ENCODE measurements at regions not wholly inside any gene's neighbourhood (a gene's known extent, or its start where the extent isn't known, plus 50 kb on each side); places are given as distances from the start of the nearest gene placed in this dataset.
"Not testable (repeated sequence)": the region's sequence is repeated elsewhere in the genome, so short reads cannot be mapped to it uniquely, and the experiment has no call there.

- no peak for FAIRE-seq
Measured at GRCh38 chr13:54606944-54607343, 1578.3 kb downstream of the OLFM4 start.

DNA sequence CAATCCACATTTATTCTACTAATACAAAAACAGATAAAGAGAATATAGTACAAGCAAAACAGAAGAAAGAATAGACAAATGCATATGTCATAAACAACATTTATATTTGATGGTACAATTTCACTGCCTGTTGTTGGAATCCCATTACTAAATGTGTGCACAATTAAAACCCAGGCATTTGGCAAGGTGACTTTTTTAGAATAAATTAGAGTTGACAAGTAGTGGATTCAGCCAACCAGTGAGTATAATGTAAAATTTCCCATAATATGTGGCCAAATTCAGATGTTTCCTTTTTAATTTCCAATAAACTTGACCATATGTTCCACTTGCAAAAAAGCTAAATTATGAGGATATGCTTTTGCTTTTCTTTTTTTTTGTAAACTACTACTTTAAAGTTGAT is 1578.8 kb downstream of the OLFM4 start:
- no peak for FAIRE-seq

DNA sequence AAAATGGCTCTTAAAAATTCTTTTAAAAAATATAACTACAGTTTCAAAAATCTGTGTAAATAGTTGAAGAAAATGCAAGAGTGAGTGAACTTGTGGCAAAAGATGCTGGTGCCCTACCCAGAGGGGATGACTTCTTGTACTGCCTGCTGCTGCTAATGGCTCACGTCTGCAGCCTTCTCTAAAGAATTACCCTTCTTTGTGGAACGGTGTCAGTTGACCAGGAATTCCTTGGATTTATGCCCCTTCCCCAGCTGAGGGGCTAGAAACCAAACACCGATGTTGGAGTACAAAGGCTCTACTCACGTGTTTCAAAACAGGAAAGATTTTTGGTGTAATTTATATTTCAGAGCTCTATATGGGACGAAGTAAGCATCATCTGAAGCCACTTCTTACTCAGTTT is 1582.8 kb downstream of the OLFM4 start:
- FAIRE-seq: no peak

- FAIRE-seq: no peak
Measured at GRCh38 chr13:54614726-54615125, 1586.1 kb downstream of the OLFM4 start.

DNA sequence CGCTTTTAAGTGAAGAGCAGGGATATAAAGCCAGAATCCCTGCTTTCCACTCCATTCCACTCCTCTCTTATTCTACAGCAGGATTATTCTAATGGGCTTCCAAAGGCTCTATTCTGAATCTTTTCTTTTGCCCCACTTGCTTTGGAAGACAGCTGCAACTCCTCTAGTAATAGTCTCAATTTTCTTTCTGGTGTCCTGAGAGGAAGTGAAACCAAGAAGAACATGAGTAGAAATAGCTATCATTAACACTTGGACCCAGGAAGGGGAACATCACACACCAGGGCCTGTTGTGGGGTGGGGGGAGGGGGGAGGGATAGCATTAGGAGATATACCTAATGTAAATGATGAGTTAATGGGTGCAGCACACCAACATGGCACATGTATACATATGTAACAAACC is 1597.9 kb downstream of the OLFM4 start:
- FAIRE-seq: not testable (repeated sequence)

DNA sequence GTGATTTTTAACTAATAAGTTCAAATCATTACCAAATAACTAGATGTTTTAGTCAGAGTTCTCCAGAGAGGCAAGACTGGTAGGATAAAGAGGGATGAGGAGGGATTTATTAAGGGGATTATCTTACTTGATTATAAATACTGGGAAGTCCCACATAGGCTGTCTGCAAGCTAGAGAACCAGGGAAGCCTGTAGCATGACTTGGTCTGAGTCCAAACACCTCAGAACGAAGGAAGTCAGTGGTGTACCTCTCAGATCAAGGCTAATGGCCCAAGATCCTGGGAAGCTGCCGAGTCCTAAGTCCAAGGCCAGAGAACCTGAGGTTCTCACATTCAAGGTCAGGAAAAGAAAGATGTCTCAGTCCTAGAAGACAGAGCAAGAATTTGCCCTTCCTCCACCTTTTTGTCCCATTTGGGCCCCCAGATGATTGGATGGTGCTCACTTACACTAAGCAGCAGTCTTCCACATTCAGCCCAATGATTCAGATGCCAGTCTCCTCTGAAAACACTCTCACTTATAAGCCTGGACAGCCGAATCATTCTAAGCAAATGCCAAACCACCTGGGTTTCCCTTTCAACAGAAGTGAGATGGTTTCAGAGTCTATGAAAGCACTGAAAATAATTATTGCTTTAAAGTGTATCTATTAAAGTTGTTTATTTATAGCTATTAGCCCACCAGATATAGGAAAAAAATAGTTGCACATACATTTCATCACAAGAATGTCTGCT is 1599.2 kb downstream of the OLFM4 start:
- FAIRE-seq: no peak

GRCh38 chr13:54628383-54628782 is 1599.8 kb downstream of the OLFM4 start:
- FAIRE-seq: no peak

DNA sequence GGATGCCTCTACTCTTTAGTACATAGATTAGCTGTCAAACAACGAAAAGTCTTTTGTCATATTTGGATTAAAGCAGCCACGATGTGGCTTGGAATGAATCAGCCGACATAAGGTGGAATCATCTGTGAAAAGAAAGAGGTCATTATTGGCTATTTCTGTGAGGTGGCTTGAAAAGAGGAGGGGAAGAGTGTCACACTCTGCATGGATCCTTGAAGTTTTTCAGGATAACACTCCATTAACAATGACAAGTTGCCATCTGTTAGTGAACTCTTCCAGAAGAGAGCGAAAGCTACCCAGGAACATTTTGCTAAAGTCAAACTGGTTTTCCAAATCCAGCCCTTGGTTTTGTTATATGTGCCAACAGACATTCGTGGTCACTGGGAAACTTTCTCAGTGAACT is 1604.8 kb downstream of the OLFM4 start:
- no peak for FAIRE-seq

DNA sequence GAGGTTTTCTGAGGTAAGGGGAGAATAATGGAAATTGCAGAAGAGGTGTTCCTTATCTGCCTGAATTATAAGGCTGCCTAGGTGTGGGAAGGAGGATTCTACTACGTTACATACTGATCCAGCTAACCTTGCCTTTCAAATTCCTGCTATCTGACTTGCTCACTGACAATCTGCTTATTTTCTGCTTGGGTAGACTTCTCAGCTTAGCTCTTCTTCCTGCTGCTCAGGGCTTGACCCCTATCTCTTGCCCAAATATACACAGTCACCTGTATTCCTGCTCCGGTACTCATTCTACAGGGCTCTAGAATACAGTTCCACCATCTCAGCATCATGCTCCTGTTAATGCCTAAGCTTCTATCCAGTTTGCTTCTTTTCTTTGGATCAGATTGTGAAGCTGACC is 1607.6 kb downstream of the OLFM4 start:
- FAIRE-seq: no peak

- FAIRE-seq: no peak
Measured at GRCh38 chr13:54637366-54637765, 1608.8 kb downstream of the OLFM4 start.

DNA sequence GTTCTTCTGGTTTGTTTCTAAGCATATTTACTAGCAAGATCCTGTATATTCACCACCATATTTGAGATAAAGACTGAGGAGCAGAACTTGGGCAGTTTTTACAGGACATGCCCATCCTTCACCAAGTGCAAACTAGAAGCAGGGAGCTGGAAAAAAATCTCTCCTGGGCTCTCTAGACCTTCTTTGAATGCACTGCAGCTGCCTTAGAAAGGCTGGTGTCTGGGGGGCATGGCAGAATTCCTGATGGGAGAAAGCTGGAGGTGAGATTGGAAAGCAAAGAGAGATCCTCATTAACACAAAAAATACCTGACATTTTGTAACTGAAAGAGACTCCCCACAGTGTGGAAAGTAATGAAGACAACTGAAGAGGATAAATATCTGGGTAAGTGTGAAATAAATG is 1612.1 kb downstream of the OLFM4 start:
- FAIRE-seq: no peak

DNA sequence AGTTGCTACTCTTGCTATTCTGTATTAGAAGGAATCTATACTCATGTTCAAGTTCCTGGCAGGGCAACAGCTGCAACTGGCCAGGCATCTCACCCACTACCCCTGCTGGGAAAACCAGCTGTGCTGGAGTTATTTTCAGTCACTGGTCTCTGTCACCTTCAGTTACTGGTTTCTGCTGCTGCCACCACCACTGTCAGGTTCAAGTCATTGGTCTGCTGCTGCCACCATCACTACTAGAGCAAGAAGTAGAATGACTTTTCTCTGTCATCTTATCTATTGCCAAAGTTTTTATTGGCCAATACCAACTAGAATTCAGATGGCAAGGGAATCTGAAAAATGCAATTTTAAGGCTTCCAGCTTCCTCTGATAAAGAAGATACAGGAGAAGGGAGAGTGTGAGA is 1615.2 kb downstream of the OLFM4 start:
- FAIRE-seq: no peak

- FAIRE-seq: no peak
Measured at GRCh38 chr13:54647275-54647674, 1618.7 kb downstream of the OLFM4 start.

GRCh38 chr13:54657588-54657987 is 1629.0 kb downstream of the OLFM4 start:
- FAIRE-seq: no peak

DNA sequence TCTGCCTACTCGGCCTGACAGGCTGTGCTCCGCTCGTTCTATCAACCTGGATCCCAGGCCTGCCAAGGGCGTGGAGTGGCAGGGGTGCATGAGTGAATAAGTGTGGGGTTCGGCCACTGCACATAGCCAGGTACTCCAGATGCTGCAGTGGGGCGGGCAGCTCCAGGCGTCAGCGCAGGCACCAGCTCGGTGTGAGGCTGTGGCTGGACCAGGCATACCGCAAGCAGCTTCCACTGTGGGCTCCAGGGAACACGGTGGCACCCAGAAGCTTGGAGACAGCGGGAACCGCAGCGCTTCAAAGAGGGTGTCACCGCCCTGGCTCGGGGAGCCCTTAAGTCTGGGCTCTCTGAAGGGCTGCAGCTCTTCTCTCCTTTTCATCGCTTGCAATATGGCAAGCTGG is 1630.2 kb downstream of the OLFM4 start:
- no peak for FAIRE-seq

GRCh38 chr13:54660277-54660676 is 1631.7 kb downstream of the OLFM4 start:
- no peak for FAIRE-seq

DNA sequence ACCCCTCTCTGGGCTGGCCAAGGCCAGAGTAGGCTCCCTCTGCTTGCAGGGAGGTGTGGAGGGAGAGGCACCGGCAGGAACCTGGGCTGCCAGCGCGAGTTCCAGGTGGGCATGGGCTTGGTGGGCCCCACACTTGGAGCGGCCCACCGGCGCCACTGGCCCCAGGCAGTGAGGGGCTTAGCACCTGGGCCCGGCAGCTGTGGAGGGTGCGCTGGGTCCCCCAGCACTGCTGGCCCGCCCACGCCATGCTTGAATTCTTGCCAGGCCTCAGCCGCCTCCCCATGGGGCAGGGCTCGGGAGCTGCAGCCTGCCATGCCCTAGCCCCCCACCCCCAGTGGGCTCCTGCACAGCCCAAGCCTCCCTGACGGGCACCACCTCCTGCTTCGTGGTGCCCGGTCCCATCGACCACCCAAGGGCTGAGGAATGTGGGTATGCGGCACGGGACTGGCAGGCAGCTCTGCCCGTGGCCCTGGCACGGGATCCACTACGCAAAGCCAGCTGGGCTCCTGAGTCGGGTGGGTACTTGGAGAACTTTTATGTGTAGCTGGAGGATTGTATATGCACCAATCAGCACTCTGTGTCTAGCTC is 1648.0 kb downstream of the OLFM4 start:
- no peak for FAIRE-seq

- FAIRE-seq: no peak
Measured at GRCh38 chr13:54682184-54682583, 1653.6 kb downstream of the OLFM4 start.

DNA sequence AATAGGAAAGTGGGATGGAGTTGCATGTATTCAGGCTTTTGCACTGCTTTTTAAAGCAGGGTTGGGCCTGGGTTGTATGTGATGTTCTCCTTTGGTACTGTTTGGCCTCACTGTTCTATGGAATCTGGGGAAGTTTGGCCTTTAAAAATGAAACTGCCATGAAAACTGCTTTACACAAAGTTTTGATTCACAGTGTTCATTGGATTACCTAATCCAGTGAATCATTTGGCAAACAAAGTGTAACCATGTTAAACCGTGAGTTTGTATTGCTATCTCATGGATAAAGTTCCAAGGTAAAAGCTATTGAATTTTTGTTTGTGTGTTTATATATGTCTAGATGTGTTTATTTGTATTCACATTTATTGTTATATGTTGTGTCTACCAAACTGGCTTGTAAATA is 1658.6 kb downstream of the OLFM4 start:
- FAIRE-seq: no peak

GRCh38 chr13:54699831-54700230 is 1671.2 kb downstream of the OLFM4 start:
- FAIRE-seq: no peak

- FAIRE-seq: no peak
Measured at GRCh38 chr13:54705738-54706137, 1677.1 kb downstream of the OLFM4 start.

GRCh38 chr13:54706336-54706735 is 1677.7 kb downstream of the OLFM4 start:
- no peak for FAIRE-seq

- no peak for FAIRE-seq
Measured at GRCh38 chr13:54709546-54709945, 1680.9 kb downstream of the OLFM4 start.

DNA sequence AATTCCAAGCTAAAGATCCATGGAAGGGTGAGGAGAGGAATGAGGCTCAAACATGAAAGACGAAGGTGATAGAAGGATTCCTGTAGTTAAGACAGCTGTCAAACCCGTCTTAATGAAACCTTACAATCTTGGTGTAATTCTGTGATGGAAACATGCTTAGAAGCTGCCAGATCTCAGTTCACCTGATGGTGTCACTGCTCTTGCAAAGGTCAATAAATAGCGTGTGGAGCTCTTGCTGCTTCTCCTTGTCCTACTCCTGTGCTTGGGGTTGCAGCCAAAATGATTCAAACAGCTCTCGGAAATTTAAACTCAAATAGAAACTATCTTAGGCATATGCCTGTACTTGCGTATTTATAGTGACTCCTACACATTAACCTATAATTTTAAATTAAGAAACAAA is 1705.0 kb downstream of the OLFM4 start:
- FAIRE-seq: no peak

DNA sequence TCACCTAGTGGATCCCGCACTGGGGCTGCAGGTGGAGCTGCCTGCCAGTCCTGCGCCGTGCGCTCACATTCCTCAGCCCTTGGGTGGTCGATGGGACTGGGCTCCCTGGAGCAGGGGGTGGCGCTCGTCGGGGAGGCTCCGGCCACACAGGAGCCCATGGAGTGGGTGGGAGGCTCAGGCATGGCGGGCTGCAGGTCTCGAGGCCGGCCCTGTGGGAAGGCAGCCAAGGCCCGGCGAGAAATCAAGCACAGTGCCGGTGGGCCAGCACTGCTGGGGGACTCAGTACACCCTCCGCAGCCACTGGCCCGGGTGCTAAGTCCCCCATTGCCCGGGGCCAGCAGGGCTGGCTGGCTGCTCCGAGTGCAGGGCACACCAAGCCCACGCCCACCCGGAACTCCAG is 1708.6 kb downstream of the OLFM4 start:
- FAIRE-seq: not testable (repeated sequence)
